ENCODE measurements at regions not wholly inside any gene's neighbourhood (a gene's known extent, or its start where the extent isn't known, plus 50 kb on each side); places are given as distances from the start of the nearest gene placed in this dataset.

DNA sequence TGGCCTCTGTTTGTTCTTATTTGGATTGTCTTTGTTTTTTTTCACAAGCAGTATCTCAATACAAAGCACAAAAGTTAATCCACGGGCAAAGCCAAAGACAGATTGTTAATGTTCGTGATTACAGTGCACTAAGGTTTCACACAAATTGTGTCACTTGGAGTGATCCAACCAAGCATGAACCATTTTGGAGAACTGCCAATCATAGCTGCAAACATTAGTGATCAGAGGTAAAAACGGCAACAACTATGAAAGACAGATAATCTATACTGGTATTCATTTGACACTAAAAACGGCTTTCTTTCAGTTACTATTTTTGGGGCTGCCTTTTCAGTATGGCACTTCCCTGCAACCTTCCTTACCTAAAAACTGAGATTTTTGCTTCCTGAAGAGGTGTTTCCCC lies 213.1 kb upstream of the GULP1 start:
- Mint-ChIP-seq H3K4me1 (no peaks in the 10 kb centered on the region), H3K36me3 (ENCODE audit: low read depth) (no peaks in the 10 kb centered on the region), H3K27ac (no peak overlapping the region), H3K4me3 (no peak overlapping the region), H3K9me3 (peaks cover 4% of the 10 kb centered on the region), H3K27me3 (no peaks in the 10 kb centered on the region)
- ChIA-PET CTCF (no interaction called here), POLR2A (no interaction called here)
- intact Hi-C loops (cut with micrococcal nuclease), result no loop called here
- ATAC-seq (ENCODE audit: low read depth), result no peak
- DNase-seq, result no peak
- TF ChIP-seq, protein P1, sequence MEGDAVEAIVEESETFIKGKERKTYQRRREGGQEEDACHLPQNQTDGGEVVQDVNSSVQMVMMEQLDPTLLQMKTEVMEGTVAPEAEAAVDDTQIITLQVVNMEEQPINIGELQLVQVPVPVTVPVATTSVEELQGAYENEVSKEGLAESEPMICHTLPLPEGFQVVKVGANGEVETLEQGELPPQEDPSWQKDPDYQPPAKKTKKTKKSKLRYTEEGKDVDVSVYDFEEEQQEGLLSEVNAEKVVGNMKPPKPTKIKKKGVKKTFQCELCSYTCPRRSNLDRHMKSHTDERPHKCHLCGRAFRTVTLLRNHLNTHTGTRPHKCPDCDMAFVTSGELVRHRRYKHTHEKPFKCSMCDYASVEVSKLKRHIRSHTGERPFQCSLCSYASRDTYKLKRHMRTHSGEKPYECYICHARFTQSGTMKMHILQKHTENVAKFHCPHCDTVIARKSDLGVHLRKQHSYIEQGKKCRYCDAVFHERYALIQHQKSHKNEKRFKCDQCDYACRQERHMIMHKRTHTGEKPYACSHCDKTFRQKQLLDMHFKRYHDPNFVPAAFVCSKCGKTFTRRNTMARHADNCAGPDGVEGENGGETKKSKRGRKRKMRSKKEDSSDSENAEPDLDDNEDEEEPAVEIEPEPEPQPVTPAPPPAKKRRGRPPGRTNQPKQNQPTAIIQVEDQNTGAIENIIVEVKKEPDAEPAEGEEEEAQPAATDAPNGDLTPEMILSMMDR (IDR thresholded peaks at IDR 0.05), result no peak

DNA sequence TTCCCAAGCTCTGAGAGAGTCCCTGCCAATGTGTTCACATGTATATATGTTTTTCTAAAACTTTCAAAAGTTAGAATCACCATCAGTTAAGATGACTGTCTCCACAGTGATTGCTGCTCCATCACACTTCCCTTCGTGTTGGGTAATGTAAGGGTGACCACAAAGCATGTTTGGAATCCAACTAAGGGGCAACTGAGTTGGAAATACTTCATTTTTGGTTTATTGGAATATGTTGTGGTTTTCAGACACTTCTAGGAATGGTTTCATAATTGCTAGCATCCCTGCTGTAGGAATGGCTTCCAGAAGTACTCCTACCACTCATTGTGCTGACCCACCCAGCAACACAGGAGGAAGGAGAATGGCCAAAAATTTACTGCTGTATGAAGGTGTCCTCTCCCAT lies 212.5 kb upstream of the GULP1 start:
- ChIA-PET POLR2A (no interaction called here), CTCF (no interaction called here)
- no peak for DNase-seq
- no peaks in the 10 kb centered on the region for H3K36me3 Mint-ChIP-seq (ENCODE audit: low read depth)
- peaks cover 2% of the 10 kb centered on the region for H3K9me3 Mint-ChIP-seq
- intact Hi-C loops (cut with micrococcal nuclease), result no loop called here
- TF ChIP-seq, protein P1 (IDR thresholded peaks at IDR 0.05), result no peak
- no peaks in the 10 kb centered on the region for H3K4me1 Mint-ChIP-seq
- H3K27ac Mint-ChIP-seq, result no peak overlapping the region
- H3K4me3 Mint-ChIP-seq, result no peak overlapping the region
- H3K27me3 Mint-ChIP-seq, result no peaks in the 10 kb centered on the region
- ATAC-seq (ENCODE audit: low read depth), result no peak

DNA sequence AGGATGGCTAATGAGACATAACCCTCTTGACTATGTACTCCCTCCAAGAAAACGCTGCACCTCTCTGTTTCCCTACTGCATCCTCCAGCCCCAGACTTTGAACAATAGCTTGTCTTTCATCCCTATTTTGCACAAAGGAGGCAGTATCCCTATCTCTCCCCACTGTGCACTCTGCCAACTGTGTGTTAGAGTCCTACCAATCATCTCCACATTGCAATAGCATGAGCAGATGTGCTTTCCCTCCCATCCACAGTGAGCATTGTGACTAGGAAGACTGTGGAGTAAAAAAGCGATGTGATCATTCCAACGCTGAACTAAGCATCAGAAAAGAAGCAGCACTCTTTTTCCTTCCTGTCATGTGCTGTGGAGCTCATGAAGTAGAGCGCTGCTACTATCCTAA lies 206.3 kb upstream of the GULP1 start:
- DNase-seq (no peak), ATAC-seq (ENCODE audit: low read depth) (no peak)
- H3K9me3 Mint-ChIP-seq, result peaks cover 4% of the 10 kb centered on the region
- no peaks in the 10 kb centered on the region for H3K36me3 Mint-ChIP-seq (ENCODE audit: low read depth)
- TF ChIP-seq, protein P1 (IDR thresholded peaks at IDR 0.05), result no peak
- no peaks in the 10 kb centered on the region for H3K4me1 Mint-ChIP-seq
- ChIA-PET CTCF (no interaction called here), POLR2A (no interaction called here)
- H3K4me3 Mint-ChIP-seq, result no peak overlapping the region
- intact Hi-C loops (cut with micrococcal nuclease), result no loop called here
- H3K27me3 Mint-ChIP-seq, result no peaks in the 10 kb centered on the region
- no peak overlapping the region for H3K27ac Mint-ChIP-seq

DNA sequence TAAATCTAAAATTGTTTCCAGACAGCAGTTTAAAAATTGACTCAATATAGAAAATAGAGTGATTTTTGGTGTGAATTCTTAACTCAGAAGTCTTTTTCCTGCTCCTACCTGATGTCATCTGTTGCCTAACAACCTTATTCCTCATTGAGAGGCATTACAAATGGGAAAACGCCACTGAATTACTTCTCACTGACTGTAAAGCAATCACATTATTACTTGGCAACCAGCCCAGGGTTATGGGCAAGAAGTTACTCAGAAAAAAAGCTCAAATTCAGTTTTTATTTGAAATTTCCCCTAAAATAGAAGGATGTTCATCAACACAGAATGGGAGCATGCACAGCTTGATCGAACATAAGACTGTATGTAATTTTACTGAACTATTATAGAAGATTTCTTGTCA lies 201.8 kb upstream of the GULP1 start:
- POLR2A ChIA-PET, result no interaction called here
- DNase-seq (no peak), ATAC-seq (ENCODE audit: low read depth) (no peak)
- Mint-ChIP-seq H3K27ac (no peak overlapping the region), H3K36me3 (ENCODE audit: low read depth) (no peaks in the 10 kb centered on the region), H3K9me3 (peaks cover 9% of the 10 kb centered on the region), H3K4me1 (no peaks in the 10 kb centered on the region), H3K4me3 (no peak overlapping the region), H3K27me3 (no peaks in the 10 kb centered on the region)
- CTCF ChIA-PET, result no interaction called here
- TF ChIP-seq, protein P1 (IDR thresholded peaks at IDR 0.05), result no peak
- intact Hi-C loops (cut with micrococcal nuclease), result no loop called here

DNA sequence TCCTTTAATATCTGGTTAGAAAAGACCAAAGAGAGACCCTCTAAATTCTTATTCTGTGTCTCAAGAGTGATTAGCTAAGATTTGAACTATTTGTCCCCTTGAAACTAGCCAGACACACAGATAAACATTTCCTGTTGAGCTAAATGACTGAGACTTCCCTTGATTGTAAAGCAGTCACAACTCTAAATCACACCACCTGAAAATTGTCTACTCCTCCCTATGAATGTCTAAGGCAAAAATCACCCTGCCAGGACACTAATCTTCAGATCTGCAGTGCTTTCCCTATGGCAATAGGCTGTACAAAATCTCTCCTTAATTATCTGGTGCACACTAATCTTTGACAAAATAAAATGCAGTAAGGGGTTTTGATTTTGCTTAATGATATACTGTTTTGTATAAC lies 200.5 kb upstream of the GULP1 start:
- no peaks in the 10 kb centered on the region for H3K4me1 Mint-ChIP-seq
- intact Hi-C loops (cut with micrococcal nuclease), result no loop called here
- H3K4me3 Mint-ChIP-seq, result no peak overlapping the region
- TF ChIP-seq, protein P1 (IDR thresholded peaks at IDR 0.05), result no peak
- DNase-seq (no peak), ATAC-seq (ENCODE audit: low read depth) (no peak)
- H3K27me3 Mint-ChIP-seq, result no peaks in the 10 kb centered on the region
- peaks cover 5% of the 10 kb centered on the region for H3K9me3 Mint-ChIP-seq
- H3K27ac Mint-ChIP-seq, result no peak overlapping the region
- no peaks in the 10 kb centered on the region for H3K36me3 Mint-ChIP-seq (ENCODE audit: low read depth)
- CTCF ChIA-PET, result no interaction called here
- POLR2A ChIA-PET, result no interaction called here
